ENCODE measurements at regions not wholly inside any gene's neighbourhood (a gene's known extent, or its start where the extent isn't known, plus 50 kb on each side); places are given as distances from the start of the nearest gene placed in this dataset.

DNA sequence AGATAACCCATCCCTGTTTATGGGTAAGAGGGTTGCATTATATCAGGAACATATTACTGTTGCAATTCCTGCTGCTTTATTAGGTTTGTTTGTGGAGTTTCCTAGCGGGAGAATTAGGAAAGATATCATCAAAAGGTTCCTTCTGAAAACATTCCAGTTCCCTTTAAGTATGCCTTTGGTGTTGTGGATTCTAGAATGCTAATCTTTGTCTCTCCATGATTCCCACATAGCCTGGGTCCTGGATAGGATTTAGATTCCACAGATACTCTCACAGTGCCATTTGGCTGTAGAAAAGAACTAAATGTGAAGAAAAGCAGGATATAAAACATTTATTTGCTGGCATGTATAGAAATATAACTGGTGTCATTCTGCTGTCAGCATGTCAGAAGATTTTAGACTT, 338.7 kb downstream of the PCDH18 start:
- TF ChIP-seq, protein P1, sequence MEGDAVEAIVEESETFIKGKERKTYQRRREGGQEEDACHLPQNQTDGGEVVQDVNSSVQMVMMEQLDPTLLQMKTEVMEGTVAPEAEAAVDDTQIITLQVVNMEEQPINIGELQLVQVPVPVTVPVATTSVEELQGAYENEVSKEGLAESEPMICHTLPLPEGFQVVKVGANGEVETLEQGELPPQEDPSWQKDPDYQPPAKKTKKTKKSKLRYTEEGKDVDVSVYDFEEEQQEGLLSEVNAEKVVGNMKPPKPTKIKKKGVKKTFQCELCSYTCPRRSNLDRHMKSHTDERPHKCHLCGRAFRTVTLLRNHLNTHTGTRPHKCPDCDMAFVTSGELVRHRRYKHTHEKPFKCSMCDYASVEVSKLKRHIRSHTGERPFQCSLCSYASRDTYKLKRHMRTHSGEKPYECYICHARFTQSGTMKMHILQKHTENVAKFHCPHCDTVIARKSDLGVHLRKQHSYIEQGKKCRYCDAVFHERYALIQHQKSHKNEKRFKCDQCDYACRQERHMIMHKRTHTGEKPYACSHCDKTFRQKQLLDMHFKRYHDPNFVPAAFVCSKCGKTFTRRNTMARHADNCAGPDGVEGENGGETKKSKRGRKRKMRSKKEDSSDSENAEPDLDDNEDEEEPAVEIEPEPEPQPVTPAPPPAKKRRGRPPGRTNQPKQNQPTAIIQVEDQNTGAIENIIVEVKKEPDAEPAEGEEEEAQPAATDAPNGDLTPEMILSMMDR (IDR thresholded peaks at IDR 0.05): no peak
- Histone ChIP-seq H3K27ac (no peak overlapping the region), H3K9ac (ENCODE audit: low read depth in 2 of 2, low read length in 2 of 2) (no peak overlapping the region), H3K36me3 (no peaks in the 10 kb centered on the region), H3K9me3 (no peaks in the 10 kb centered on the region), H3K27me3 (no peaks in the 10 kb centered on the region), H3K4me1 (no peaks in the 10 kb centered on the region), H3K4me3 (no peak overlapping the region)
- DNase-seq: no peak
- intact Hi-C loops (cut with DNase I): no loop called here

DNA sequence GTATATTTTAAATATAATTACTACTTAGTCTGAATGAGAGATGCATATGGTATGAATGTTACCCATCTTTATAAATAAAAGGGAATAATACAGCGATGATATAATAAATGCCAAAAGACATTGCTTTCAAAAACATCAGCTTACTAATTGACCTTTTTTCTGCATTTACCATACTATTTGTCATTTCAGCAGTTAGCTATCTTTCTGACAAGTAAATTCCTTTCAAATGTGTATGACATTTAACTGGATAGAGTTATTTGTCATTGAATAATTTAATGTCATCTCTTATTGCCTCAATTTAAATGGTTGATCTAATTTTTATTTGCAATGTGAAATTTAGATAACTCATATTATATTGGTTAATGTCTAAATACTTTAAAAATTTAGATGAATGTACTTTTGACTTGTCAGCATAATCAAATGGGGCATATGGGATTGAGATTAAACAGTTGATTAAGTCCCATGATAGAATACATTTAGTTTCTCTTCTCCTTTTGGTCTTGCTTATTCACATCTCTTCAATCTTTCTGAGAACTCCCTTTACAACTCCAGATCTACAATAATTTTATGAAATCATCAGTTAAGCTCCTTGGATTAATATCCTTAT, 350.9 kb downstream of the PCDH18 start:
- H3K36me3 ChIP-seq: no peaks in the 10 kb centered on the region
- H3K27ac ChIP-seq: no peak overlapping the region
- no peak for DNase-seq
- TF ChIP-seq, protein P1 (IDR thresholded peaks at IDR 0.05): no peak
- intact Hi-C loops (cut with DNase I): no loop called here
- H3K4me1 ChIP-seq: no peaks in the 10 kb centered on the region
- H3K9ac ChIP-seq (ENCODE audit: low read depth in 2 of 2, low read length in 2 of 2): no peak overlapping the region
- no peaks in the 10 kb centered on the region for H3K27me3 ChIP-seq
- no peaks in the 10 kb centered on the region for H3K9me3 ChIP-seq
- H3K4me3 ChIP-seq: no peak overlapping the region

DNA sequence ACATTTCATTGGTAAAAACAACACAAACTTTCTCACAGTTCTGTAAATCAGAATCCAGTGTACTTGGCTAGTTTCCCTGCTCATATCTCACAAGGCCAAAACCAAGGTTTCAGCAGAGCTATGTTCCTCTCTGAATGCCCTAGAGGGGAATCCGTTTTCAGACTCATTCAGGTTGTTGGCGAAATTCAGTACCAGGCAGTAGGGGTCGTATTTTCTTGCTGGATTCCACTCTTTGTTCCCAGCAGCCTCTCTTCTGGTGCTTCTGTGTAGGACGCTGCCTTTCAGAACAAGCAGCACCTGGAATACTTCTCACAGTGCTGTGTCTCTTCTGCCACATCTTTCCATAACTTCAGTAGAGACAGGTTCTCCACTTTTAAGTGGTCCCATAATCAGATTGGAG, 351.9 kb downstream of the PCDH18 start:
- no peaks in the 10 kb centered on the region for H3K36me3 ChIP-seq
- no peaks in the 10 kb centered on the region for H3K27me3 ChIP-seq
- no peak overlapping the region for H3K27ac ChIP-seq
- intact Hi-C loops (cut with DNase I): no loop called here
- H3K4me3 ChIP-seq: no peak overlapping the region
- H3K4me1 ChIP-seq: no peaks in the 10 kb centered on the region
- no peak overlapping the region for H3K9ac ChIP-seq (ENCODE audit: low read depth in 2 of 2, low read length in 2 of 2)
- TF ChIP-seq, protein P1 (IDR thresholded peaks at IDR 0.05): no peak
- no peak for DNase-seq
- no peaks in the 10 kb centered on the region for H3K9me3 ChIP-seq

DNA sequence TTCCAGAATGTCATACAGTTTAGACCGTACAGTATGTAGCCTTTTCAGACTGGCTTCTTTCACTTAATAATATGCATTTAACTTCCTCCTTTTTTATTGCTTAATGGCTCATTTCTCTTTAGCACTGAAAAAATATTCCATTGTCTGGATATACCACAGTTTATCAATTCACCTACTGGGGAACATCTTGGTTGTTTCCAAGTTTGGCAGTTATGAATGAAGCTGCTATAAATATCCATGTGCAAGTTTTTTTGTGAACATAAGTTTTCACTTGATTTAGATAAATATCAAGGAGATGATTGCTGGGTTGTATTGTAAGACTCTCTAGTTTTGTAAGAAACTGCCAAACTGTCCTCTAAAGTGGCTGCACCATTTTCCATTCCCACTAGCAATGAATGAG, 375.5 kb downstream of the PCDH18 start:
- Histone ChIP-seq H3K4me1 (no peaks in the 10 kb centered on the region), H3K27me3 (no peaks in the 10 kb centered on the region), H3K9me3 (no peaks in the 10 kb centered on the region), H3K27ac (no peak overlapping the region), H3K9ac (ENCODE audit: low read depth in 2 of 2, low read length in 2 of 2) (no peak overlapping the region), H3K4me3 (no peak overlapping the region), H3K36me3 (no peaks in the 10 kb centered on the region)
- DNase-seq: no peak
- TF ChIP-seq, protein P1 (IDR thresholded peaks at IDR 0.05): no peak
- intact Hi-C loops (cut with DNase I): no loop called here

DNA sequence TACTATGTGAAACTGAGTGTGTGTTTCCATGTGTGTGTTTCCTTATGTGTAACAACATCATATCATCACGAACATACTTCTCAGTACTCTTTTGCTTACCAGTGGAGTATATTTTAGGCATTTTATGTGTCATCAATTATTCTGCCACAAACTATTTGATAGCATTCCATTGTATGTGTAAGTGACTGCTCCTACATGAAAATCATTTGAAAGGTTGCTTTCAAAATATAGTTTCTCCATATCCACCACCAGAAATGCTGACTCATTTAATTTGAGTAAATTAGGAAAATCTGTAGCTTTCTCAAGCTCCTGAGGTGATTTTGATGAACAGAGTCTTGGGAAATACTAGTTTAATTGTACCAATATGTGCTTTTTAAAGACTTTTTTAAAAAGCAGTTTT, 376.2 kb downstream of the PCDH18 start:
- TF ChIP-seq, protein P1 (IDR thresholded peaks at IDR 0.05): no peak
- Histone ChIP-seq H3K9me3 (no peaks in the 10 kb centered on the region), H3K27me3 (no peaks in the 10 kb centered on the region), H3K27ac (no peak overlapping the region), H3K36me3 (no peaks in the 10 kb centered on the region), H3K4me3 (no peak overlapping the region), H3K4me1 (no peaks in the 10 kb centered on the region), H3K9ac (ENCODE audit: low read depth in 2 of 2, low read length in 2 of 2) (no peak overlapping the region)
- no peak for DNase-seq
- intact Hi-C loops (cut with DNase I): no loop called here

All from colonic mucosa (tissue), 4 donors.